ENCODE measurements at regions not wholly inside any gene's neighbourhood (a gene's known extent, or its start where the extent isn't known, plus 50 kb on each side); places are given as distances from the start of the nearest gene placed in this dataset.

- no peak for DNase-seq
- no peak for TF ChIP-seq CTCF (IDR thresholded peaks at IDR 0.05; ENCODE audit: insufficient read depth in 1 of 2, low read depth in 1 of 2, low read length in 1 of 2, severe bottlenecking in 1 of 2, unreplicated experiment in 1 of 2)
- no TSS peak for BruUV-seq (replicated peaks)
- intact Hi-C loops (cut with micrococcal nuclease; ENCODE audit: unreplicated experiment) = no loop called here
- ChIA-PET CTCF (no interaction called here), POLR2A (no interaction called here)
- no peaks in the 10 kb centered on the region for H3K36me3 ChIP-seq (ENCODE audit: control insufficient read depth, insufficient read depth, low read length)
- no peaks in the 10 kb centered on the region for H3K4me1 ChIP-seq
- H3K27me3 ChIP-seq (replicated peaks; ENCODE audit: control insufficient read depth, insufficient read depth, low read length) = no peaks in the 10 kb centered on the region
- no peak overlapping the region for H3K4me3 ChIP-seq (ENCODE audit: low read depth, low read length)
- Mint-ChIP-seq H3K4me3 (ENCODE audit: unreplicated experiment) (no peak overlapping the region), H3K36me3 (ENCODE audit: insufficient read depth, unreplicated experiment) (no peaks in the 10 kb centered on the region), H3K27me3 (ENCODE audit: insufficient read depth, unreplicated experiment) (no peaks in the 10 kb centered on the region), H3K27ac (ENCODE audit: unreplicated experiment) (no peak overlapping the region), H3K4me1 (ENCODE audit: low read depth, unreplicated experiment) (no peaks in the 10 kb centered on the region), H3K9me3 (ENCODE audit: unreplicated experiment) (no peaks in the 10 kb centered on the region)
- no peaks in the 10 kb centered on the region for H3K9me3 ChIP-seq
Observed at GRCh38 chrX:38940547-38940946, 139.3 kb downstream of the MID1IP1 start.

GRCh38 chrX:38941675-38942074 lies 140.4 kb downstream of the MID1IP1 start:
- intact Hi-C loops (cut with micrococcal nuclease; ENCODE audit: unreplicated experiment) = no loop called here
- Mint-ChIP-seq H3K27ac (ENCODE audit: unreplicated experiment) (no peak overlapping the region), H3K4me1 (ENCODE audit: low read depth, unreplicated experiment) (no peaks in the 10 kb centered on the region), H3K27me3 (ENCODE audit: insufficient read depth, unreplicated experiment) (no peaks in the 10 kb centered on the region), H3K9me3 (ENCODE audit: unreplicated experiment) (no peaks in the 10 kb centered on the region), H3K36me3 (ENCODE audit: insufficient read depth, unreplicated experiment) (no peaks in the 10 kb centered on the region), H3K4me3 (ENCODE audit: unreplicated experiment) (no peak overlapping the region)
- TF ChIP-seq CTCF (IDR thresholded peaks at IDR 0.05; ENCODE audit: insufficient read depth in 1 of 2, low read depth in 1 of 2, low read length in 1 of 2, severe bottlenecking in 1 of 2, unreplicated experiment in 1 of 2) = no peak
- no TSS peak for BruUV-seq (replicated peaks)
- no peaks in the 10 kb centered on the region for H3K4me1 ChIP-seq
- CTCF ChIA-PET = no interaction called here
- DNase-seq = no peak
- H3K36me3 ChIP-seq (ENCODE audit: control insufficient read depth, insufficient read depth, low read length) = no peaks in the 10 kb centered on the region
- POLR2A ChIA-PET = no interaction called here
- H3K27me3 ChIP-seq (replicated peaks; ENCODE audit: control insufficient read depth, insufficient read depth, low read length) = no peaks in the 10 kb centered on the region
- H3K4me3 ChIP-seq (ENCODE audit: low read depth, low read length) = no peak overlapping the region
- H3K9me3 ChIP-seq = no peaks in the 10 kb centered on the region

GRCh38 chrX:38943120-38943519 lies 141.9 kb downstream of the MID1IP1 start:
- ChIA-PET CTCF (no interaction called here), POLR2A (no interaction called here)
- Histone ChIP-seq H3K4me1 (no peaks in the 10 kb centered on the region), H3K36me3 (ENCODE audit: control insufficient read depth, insufficient read depth, low read length) (no peaks in the 10 kb centered on the region), H3K4me3 (ENCODE audit: low read depth, low read length) (no peak overlapping the region), H3K27me3 (replicated peaks; ENCODE audit: control insufficient read depth, insufficient read depth, low read length) (no peaks in the 10 kb centered on the region), H3K9me3 (no peaks in the 10 kb centered on the region)
- H3K4me1 Mint-ChIP-seq (ENCODE audit: low read depth, unreplicated experiment) = no peaks in the 10 kb centered on the region
- H3K4me3 Mint-ChIP-seq (ENCODE audit: unreplicated experiment) = no peak overlapping the region
- no peak for DNase-seq
- intact Hi-C loops (cut with micrococcal nuclease; ENCODE audit: unreplicated experiment) = no loop called here
- H3K27me3 Mint-ChIP-seq (ENCODE audit: insufficient read depth, unreplicated experiment) = no peaks in the 10 kb centered on the region
- no TSS peak for BruUV-seq (replicated peaks)
- TF ChIP-seq CTCF (IDR thresholded peaks at IDR 0.05; ENCODE audit: insufficient read depth in 1 of 2, low read depth in 1 of 2, low read length in 1 of 2, severe bottlenecking in 1 of 2, unreplicated experiment in 1 of 2) = no peak
- no peaks in the 10 kb centered on the region for H3K9me3 Mint-ChIP-seq (ENCODE audit: unreplicated experiment)
- no peak overlapping the region for H3K27ac Mint-ChIP-seq (ENCODE audit: unreplicated experiment)
- H3K36me3 Mint-ChIP-seq (ENCODE audit: insufficient read depth, unreplicated experiment) = no peaks in the 10 kb centered on the region

Measured in Caco-2 (cell line).